ENCODE measurements at regions not wholly inside any gene's neighbourhood (a gene's known extent, or its start where the extent isn't known, plus 50 kb on each side); places are given as distances from the start of the nearest gene placed in this dataset.

DNA sequence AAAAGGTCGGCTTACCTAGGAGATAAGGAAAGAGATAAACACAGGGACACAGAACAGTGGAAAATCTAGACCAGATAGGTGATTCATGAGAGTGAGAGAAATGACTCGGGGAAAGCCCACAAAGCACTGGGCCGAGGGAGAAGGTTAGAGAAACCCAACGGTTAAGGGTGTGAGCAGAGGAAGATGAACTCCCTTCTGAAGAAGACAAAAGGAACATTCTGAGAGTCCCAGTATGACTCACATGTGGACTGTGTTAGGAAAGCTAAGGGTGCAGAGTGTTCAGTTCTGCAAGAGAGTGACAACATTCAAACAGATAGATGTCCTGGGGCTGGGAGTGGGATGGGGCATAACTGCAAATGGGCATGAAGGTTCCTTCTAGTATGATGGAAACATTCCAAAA lies 83.0 kb downstream of the CNTN3 start (continued):
- TF ChIP-seq, protein P1, sequence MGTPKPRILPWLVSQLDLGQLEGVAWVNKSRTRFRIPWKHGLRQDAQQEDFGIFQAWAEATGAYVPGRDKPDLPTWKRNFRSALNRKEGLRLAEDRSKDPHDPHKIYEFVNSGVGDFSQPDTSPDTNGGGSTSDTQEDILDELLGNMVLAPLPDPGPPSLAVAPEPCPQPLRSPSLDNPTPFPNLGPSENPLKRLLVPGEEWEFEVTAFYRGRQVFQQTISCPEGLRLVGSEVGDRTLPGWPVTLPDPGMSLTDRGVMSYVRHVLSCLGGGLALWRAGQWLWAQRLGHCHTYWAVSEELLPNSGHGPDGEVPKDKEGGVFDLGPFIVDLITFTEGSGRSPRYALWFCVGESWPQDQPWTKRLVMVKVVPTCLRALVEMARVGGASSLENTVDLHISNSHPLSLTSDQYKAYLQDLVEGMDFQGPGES (IDR thresholded peaks at IDR 0.05), result no peak

DNA sequence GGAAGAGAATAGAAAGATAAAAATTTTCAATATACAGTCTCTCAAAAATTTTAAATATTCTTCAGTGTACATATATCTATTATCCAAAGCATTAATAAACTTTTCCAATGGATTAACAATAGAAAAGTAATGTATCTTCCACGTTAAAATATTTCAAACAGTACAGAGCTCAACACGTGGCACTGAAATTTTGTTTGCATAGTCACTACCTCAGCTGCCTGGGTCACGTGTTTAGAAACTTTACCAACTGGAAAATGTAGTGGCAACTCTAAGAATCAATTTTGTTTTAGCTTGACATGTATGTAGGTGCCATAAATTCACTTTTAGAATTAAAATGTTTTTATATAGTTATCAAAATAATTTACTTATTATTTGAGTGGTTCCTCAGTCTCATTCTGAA lies 85.3 kb downstream of the CNTN3 start:
- ChIA-PET SMC1A (ENCODE audit: uncharacterized antibody, unreplicated experiment) (no interaction called here), POLR2A (no interaction called here), CTCF (no interaction called here), RAD21 (ENCODE audit: unreplicated experiment) (no interaction called here)
- intact Hi-C loops (cut with micrococcal nuclease; ENCODE audit: unreplicated experiment) (no loop called here), in situ Hi-C loops (cut with MboI) (no loop called here)
- no peaks in the 10 kb centered on the region for H3K9me3 ChIP-seq (replicated peaks; ENCODE audit: control insufficient read depth, insufficient read depth, low read length)
- no peak overlapping the region for H2AFZ ChIP-seq (ENCODE audit: control insufficient read depth, low read depth, low read length)
- ATAC-seq, result no peak
- no peak overlapping the region for H3K9ac ChIP-seq (ENCODE audit: control insufficient read depth, insufficient read depth, low read length)
- no peak for FAIRE-seq
- H3K4me3 ChIP-seq, result no peak overlapping the region
- DNase-seq (ENCODE audit: low read depth, low spot score), result no peak
- H3K27me3 ChIP-seq (replicated peaks in 1 of 2; ENCODE audit: control insufficient read depth in 2 of 2, insufficient read depth in 2 of 2, low read length in 1 of 2), result no peaks in the 10 kb centered on the region
- H3K27ac ChIP-seq (ENCODE audit: control insufficient read depth, insufficient read depth), result no peak overlapping the region
- 0% methylated on average over 3 of the region's 3 CpGs for WGBS (ENCODE audit: insufficient coverage, insufficient replicate concordance, low lambda C conversion rate, missing lambda C conversion rate)
- H3K4me1 ChIP-seq (ENCODE audit: control insufficient read depth, insufficient read depth, low read length), result no peaks in the 10 kb centered on the region
- no peak overlapping the region for H3K4me2 ChIP-seq (ENCODE audit: control insufficient read depth, insufficient read depth)
- H4K20me1 ChIP-seq (ENCODE audit: control insufficient read depth, insufficient read depth), result no peaks in the 10 kb centered on the region
- no peaks in the 10 kb centered on the region for H3K79me2 ChIP-seq (ENCODE audit: control insufficient read depth, insufficient read depth, low read length)
- no peak for TF ChIP-seq RCOR1 (conservative IDR thresholded peaks at IDR 0.05; ENCODE audit: low read depth, low read length)
- no peak for TF ChIP-seq MTA3 (IDR thresholded peaks at IDR 0.05; ENCODE audit: borderline replicate concordance, low read length)
- TF ChIP-seq, protein P2, sequence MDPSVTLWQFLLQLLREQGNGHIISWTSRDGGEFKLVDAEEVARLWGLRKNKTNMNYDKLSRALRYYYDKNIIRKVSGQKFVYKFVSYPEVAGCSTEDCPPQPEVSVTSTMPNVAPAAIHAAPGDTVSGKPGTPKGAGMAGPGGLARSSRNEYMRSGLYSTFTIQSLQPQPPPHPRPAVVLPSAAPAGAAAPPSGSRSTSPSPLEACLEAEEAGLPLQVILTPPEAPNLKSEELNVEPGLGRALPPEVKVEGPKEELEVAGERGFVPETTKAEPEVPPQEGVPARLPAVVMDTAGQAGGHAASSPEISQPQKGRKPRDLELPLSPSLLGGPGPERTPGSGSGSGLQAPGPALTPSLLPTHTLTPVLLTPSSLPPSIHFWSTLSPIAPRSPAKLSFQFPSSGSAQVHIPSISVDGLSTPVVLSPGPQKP (IDR thresholded peaks at IDR 0.05; ENCODE audit: low read depth, low read length), result no peak
- TF ChIP-seq POLR2A (IDR thresholded peaks at IDR 0.05; ENCODE audit: low read depth, low read length), result no peak
- TF ChIP-seq, protein P3, sequence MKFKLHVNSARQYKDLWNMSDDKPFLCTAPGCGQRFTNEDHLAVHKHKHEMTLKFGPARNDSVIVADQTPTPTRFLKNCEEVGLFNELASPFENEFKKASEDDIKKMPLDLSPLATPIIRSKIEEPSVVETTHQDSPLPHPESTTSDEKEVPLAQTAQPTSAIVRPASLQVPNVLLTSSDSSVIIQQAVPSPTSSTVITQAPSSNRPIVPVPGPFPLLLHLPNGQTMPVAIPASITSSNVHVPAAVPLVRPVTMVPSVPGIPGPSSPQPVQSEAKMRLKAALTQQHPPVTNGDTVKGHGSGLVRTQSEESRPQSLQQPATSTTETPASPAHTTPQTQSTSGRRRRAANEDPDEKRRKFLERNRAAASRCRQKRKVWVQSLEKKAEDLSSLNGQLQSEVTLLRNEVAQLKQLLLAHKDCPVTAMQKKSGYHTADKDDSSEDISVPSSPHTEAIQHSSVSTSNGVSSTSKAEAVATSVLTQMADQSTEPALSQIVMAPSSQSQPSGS (IDR thresholded peaks at IDR 0.05; ENCODE audit: low read length), result no peak
- H3K36me3 ChIP-seq (ENCODE audit: control insufficient read depth in 2 of 2, insufficient read depth in 2 of 2, low read length in 1 of 2), result no peaks in the 10 kb centered on the region
- BruUV-seq (replicated peaks), result no TSS peak

Measured in GM12878 (cell line).